Astrocyte (in vitro differentiated cells and primary cell): ENCODE measurements at regions not wholly inside any gene's neighbourhood (a gene's known extent, or its start where the extent isn't known, plus 50 kb on each side); places are given as distances from the start of the nearest gene placed in this dataset.

Source experiments
- DNase-seq: peaks from one replicate; pipeline ENCODE4 v3.0.0-alpha.2; 2010; ENCODE audit warnings: low read depth
- FAIRE-seq: peaks from 2 replicates; lab custom pipeline; 2011; peaks lifted over from hg19 to GRCh38; lab: Jason Lieb, UNC
- H2AFZ ChIP-seq: 2 replicates; pipeline ENCODE4 v1.6.0; 2012; ENCODE audit warnings: low read depth, low read length, inconsistent platforms
- H3K27ac ChIP-seq: 2 replicates; pipeline ENCODE4 v1.5.1; 2011; ENCODE audit warnings: low read depth, low read length, inconsistent platforms
- H3K27me3 ChIP-seq: 2 replicates; pipeline ENCODE4 v1.6.0; 2011; ENCODE audit warnings: low read length, inconsistent platforms; ENCODE audit not compliant: insufficient read depth
- H3K36me3 ChIP-seq: 2 replicates; pipeline ENCODE4 v1.5.1; 2011; ENCODE audit warnings: low read length, inconsistent platforms; ENCODE audit not compliant: insufficient read depth
- H3K4me1 ChIP-seq: 2 replicates; pipeline ENCODE4 v1.5.1; 2011; ENCODE audit warnings: low read length, inconsistent platforms; ENCODE audit not compliant: insufficient read depth
- H3K4me2 ChIP-seq: 2 replicates; pipeline ENCODE4 v1.6.0; 2012; ENCODE audit warnings: low read length, inconsistent platforms
- H3K4me3 ChIP-seq: 2 replicates; pipeline ENCODE4 v1.5.1; 2011; ENCODE audit warnings: low read depth, mild to moderate bottlenecking, low read length, inconsistent platforms; ENCODE audit not compliant: insufficient read depth
- H3K79me2 ChIP-seq: 2 replicates; pipeline ENCODE4 v1.6.0; 2012; ENCODE audit warnings: mild to moderate bottlenecking, low read length, inconsistent platforms; ENCODE audit not compliant: insufficient read depth
- H3K9ac ChIP-seq: 2 replicates; pipeline ENCODE4 v1.6.0; 2012; ENCODE audit warnings: mild to moderate bottlenecking, low read length, inconsistent platforms
- H3K9me3 ChIP-seq: 2 replicates; pipeline ENCODE4 v1.5.1; 2012; ENCODE audit warnings: low read depth, mild to moderate bottlenecking, low read length, inconsistent platforms; ENCODE audit not compliant: insufficient read depth
- H4K20me1 ChIP-seq: 2 replicates; pipeline ENCODE4 v1.6.0; 2012; ENCODE audit warnings: low read length, inconsistent platforms; ENCODE audit not compliant: insufficient read depth
- H3K27ac Mint-ChIP-seq: one replicate; pipeline ENCODE4 v1.8.0; 2021; ENCODE audit warnings: mild to moderate bottlenecking, mixed read lengths; ENCODE audit not compliant: unreplicated experiment
- H3K27me3 Mint-ChIP-seq: one replicate; pipeline ENCODE4 v1.8.0; 2021; ENCODE audit warnings: low read depth, mixed read lengths; ENCODE audit not compliant: unreplicated experiment
- H3K36me3 Mint-ChIP-seq: one replicate; pipeline ENCODE4 v1.8.0; 2021; ENCODE audit warnings: low read depth, mixed read lengths; ENCODE audit not compliant: unreplicated experiment
- H3K4me1 Mint-ChIP-seq: one replicate; pipeline ENCODE4 v1.8.0; 2021; ENCODE audit warnings: low read depth, mixed read lengths; ENCODE audit not compliant: unreplicated experiment
- H3K4me3 Mint-ChIP-seq: one replicate; pipeline ENCODE4 v1.8.0; 2021; ENCODE audit warnings: mild to moderate bottlenecking, moderate library complexity, mixed read lengths; ENCODE audit not compliant: unreplicated experiment
- H3K9me3 Mint-ChIP-seq: one replicate; pipeline ENCODE4 v1.8.0; 2021; ENCODE audit warnings: mild to moderate bottlenecking, mixed read lengths; ENCODE audit not compliant: unreplicated experiment
- CTCF ChIP-seq: IDR thresholded peaks from 2 replicates; pipeline ENCODE4 v1.5.1; 2011; ENCODE audit warnings: low read depth, mild to moderate bottlenecking, inconsistent platforms, low read length, moderate library complexity; ENCODE audit not compliant: insufficient read depth
- EZH2 ChIP-seq: IDR thresholded peaks from 2 replicates; pipeline ENCODE4 v1.6.1; 2012; ENCODE audit warnings: mild to moderate bottlenecking, low read length, inconsistent platforms; ENCODE audit not compliant: insufficient read depth

- no peaks in the 10 kb centered on the region for H3K4me1 ChIP-seq
- H3K4me3 Mint-ChIP-seq: no peak overlapping the region
- no peak overlapping the region for H3K9ac ChIP-seq
- H3K9me3 ChIP-seq: no peaks in the 10 kb centered on the region
- H2AFZ ChIP-seq: no peak overlapping the region
- no peak for TF ChIP-seq CTCF
- no peak for TF ChIP-seq EZH2
- DNase-seq (no peak), FAIRE-seq (no peak)
- H3K27ac ChIP-seq: no peak overlapping the region
- no peaks in the 10 kb centered on the region for H3K36me3 Mint-ChIP-seq
- H3K36me3 ChIP-seq: no peaks in the 10 kb centered on the region
- H4K20me1 ChIP-seq: no peaks in the 10 kb centered on the region
- H3K4me1 Mint-ChIP-seq: no peaks in the 10 kb centered on the region
- H3K27ac Mint-ChIP-seq: no peak overlapping the region
- H3K4me2 ChIP-seq: no peak overlapping the region
- H3K27me3 Mint-ChIP-seq: no peaks in the 10 kb centered on the region
- H3K4me3 ChIP-seq: no peak overlapping the region
- H3K79me2 ChIP-seq: no peaks in the 10 kb centered on the region
- no peaks in the 10 kb centered on the region for H3K9me3 Mint-ChIP-seq
- no peaks in the 10 kb centered on the region for H3K27me3 ChIP-seq
These were observed 1386.5 kb upstream of the CDH8 start for GRCh38 chr16:63422715-63423114.

DNA sequence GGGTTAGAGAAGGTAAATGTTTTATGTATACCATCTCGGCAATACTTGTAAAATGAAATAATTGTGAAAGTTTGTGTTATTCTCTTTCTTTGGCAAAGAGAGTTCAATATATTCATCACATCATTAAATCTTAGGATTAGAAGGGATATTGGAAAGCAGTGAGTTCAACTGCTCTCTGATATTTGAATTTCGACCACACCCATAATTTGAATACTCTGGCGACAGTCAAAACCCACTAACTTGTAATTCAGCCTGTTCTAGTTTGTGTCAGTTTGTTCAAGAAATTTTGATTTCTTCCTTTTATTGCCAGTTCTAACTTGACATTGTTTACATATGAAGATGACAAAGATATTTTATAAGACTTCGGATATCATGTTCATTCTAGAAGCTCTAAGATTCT, 1380.5 kb upstream of the CDH8 start:
- no peak for FAIRE-seq
- no peaks in the 10 kb centered on the region for H3K4me1 ChIP-seq

More for the DNA sequence above, 1380.5 kb upstream of the CDH8 start:
- no peak overlapping the region for H3K4me3 Mint-ChIP-seq
- no peaks in the 10 kb centered on the region for H3K9me3 Mint-ChIP-seq
- no peak overlapping the region for H3K9ac ChIP-seq
- H3K27me3 Mint-ChIP-seq: no peaks in the 10 kb centered on the region
- no peaks in the 10 kb centered on the region for H4K20me1 ChIP-seq
- no peaks in the 10 kb centered on the region for H3K79me2 ChIP-seq
- DNase-seq: no peak
- H3K4me3 ChIP-seq: no peak overlapping the region
- no peak overlapping the region for H3K4me2 ChIP-seq
- no peak overlapping the region for H3K27ac ChIP-seq
- no peak overlapping the region for H2AFZ ChIP-seq
- no peak overlapping the region for H3K27ac Mint-ChIP-seq
- no peaks in the 10 kb centered on the region for H3K9me3 ChIP-seq
- H3K27me3 ChIP-seq: no peaks in the 10 kb centered on the region
- no peaks in the 10 kb centered on the region for H3K36me3 ChIP-seq
- no peak for TF ChIP-seq EZH2
- no peak for TF ChIP-seq CTCF
- H3K4me1 Mint-ChIP-seq: no peaks in the 10 kb centered on the region
- no peaks in the 10 kb centered on the region for H3K36me3 Mint-ChIP-seq
